HG03439 (cell line): ENCODE measurements at regions not wholly inside any gene's neighbourhood (a gene's known extent, or its start where the extent isn't known, plus 50 kb on each side); places are given as distances from the start of the nearest gene placed in this dataset.
A peak's percentile ranks its signal among the peaks of the same experiment; 100 is the strongest.
"Not testable (repeated sequence)": the region's sequence is repeated elsewhere in the genome, so short reads cannot be mapped to it uniquely, and the experiment has no call there.

Source experiments
- ATAC-seq: cut with Tn5 transposase; IDR thresholded peaks from one replicate; pipeline ENCODE4 v1.9.1; 2021; ENCODE audit warnings: mild to moderate bottlenecking, moderate library complexity; ENCODE audit not compliant: unreplicated experiment

DNA sequence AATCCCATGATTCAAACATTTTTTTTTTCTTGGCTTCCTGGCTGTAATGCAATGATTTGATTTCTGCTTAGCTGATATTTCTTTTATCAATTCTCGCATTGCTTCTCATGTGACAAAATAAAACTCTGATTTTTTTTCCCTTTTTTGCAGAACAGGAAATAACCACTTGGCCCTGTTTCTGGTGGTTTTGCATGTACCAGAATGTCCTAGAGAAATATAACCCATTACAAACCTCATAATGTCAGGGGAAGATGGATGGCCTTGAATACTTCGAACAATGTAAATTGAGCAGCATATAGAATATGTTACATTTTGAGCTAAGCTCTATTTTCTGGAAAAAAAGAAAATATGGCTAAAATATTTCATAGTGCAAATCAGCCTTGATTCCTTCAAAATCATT is 275.6 kb downstream of the RAP2B start:
- no peak for ATAC-seq

DNA sequence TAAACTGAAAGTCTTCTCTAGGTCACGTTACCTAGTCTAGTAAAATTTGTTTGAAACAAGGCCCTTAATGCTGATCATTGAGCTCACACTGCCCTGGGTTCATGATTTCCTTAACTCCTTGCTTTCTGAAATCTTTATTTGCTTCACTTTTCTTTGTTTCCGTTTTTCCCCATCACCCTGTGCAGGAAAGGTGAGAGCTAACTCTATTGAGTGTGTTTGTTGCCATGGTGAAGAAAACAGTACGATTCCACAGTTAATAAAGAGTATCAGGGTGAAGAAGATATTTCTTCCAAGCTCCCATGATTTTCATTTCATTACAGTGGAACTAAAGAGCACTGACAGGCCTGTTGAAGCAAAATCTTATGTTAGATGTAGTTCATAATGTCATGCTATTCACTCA is 276.2 kb downstream of the RAP2B start:
- no peak for ATAC-seq

GRCh38 chr3:153439780-153440179 is 277.8 kb downstream of the RAP2B start:
- no peak for ATAC-seq

DNA sequence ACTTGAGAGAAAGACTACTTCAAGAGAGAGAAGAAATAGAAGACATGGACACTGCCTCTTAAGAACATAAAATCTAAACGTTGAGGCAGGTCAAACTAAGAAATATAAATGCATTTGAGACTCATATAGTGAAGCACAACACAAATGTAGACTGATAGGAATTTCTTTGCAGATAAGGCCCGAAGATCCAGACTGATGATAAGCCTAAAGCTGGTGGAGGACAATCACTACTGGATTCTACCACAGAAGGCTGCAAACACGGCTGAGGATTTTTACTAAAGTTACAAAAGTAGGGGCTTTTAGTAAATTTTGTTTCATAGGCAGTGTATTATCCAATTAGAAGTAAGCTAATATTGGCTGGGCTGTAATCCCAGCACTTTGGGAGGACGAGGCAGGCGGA is 278.3 kb downstream of the RAP2B start:
- no peak for ATAC-seq

GRCh38 chr3:153442386-153442785 is 280.4 kb downstream of the RAP2B start:
- no peak for ATAC-seq

DNA sequence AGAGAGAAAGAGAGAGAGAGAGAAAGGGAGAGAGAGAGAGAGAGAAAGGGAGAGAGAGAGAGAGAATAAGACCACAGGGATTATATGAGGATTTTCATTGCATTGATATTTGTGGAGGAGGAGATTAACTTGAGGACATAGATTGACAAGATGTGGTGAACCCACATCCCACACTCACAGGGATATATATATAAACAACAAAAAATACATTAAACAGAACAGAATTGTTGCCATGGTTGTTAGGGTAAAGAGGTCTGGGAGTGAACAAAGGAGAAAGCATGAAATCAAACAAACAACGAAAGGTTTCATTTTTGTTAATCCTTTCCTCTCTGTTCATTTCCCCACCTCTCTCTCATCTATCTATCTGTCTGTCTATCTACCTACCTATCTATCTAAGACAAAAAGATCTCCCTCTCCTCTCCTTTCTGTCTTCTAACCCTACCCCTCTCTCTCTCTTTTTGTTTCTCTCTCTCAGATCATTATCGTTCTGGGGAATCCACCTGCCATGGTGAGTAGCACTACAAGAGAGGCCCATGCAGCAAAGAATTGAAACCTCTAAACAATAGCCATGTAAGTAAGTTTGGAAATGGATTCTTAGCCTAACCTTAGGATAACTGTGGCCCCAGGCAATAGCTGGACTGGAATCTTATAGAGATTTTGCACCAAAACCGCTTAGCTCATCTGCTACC is 280.9 kb downstream of the RAP2B start:
- ATAC-seq, result no peak

GRCh38 chr3:153443961-153444360 is 281.9 kb downstream of the RAP2B start:
- ATAC-seq, result no peak

DNA sequence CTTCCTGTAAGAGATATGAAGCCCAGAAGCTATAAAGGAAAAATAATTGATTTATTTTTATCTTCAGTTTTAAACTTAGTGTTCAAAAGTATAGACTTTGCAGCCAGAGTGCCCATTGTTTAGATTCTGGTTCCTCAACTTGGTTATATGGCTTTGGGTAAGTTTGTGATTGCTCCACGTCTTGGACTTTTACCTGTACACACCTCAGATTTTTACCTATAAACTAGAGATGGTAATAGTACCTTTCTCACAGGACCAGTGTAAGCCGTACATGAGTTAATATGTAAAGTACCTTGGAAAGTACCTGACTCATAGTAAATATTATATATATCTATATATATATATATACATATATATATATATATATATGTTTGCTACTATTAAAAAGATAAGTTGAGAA is 283.8 kb downstream of the RAP2B start:
- ATAC-seq, result no peak

DNA sequence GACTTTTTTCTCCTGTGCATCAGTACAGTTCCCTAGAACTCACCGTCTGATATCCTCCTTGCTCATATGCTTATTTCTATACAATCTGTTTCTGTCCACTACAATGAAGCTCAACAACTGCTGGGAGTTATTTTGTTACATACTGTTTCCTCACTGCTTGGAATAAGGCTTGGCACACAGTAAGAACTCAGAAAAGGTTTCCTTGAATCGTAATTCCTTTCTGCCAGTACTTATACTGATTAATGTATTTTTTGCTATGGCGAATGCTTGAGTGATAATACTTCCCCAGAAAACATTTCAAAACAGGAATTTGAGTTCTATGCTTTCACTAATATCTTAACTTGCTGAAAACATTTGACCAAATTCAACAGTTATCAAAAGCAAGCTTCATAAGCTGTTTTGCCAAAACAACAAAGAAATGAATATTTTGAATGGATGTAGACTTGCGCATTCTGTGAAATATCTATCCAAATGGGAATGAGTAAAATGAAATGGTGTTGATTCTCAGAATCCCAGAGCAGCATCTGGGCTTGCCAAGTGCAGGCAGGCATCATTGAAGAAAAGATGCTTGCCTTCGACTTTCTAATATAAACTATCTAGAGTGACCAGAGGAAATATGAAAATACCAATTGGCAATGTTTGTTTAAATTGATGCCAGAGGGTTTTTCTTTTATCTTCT is 286.3 kb downstream of the RAP2B start:
- no peak for ATAC-seq

- ATAC-seq, result no peak
These were observed 295.0 kb downstream of the RAP2B start for GRCh38 chr3:153456833-153457545.

DNA sequence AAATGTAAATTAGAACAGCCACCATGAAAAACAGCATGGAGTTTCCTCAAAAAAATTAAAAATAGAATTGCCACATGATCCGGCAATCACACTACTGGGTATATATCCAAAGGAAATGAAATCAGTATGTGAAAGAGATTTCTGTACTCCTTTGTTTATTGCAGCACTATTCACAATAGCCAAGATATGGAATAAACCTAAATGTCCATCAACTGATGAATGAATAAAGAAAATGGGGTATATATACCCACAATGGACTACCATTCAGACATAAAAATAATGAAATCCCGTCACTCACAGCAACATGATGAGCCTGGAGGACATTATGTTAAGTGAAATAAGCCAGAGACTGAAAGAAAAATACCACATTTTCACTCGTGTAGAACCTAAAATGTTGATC is 296.9 kb downstream of the RAP2B start:
- ATAC-seq, result no peak

- ATAC-seq, result no peak
These were observed 300.5 kb downstream of the RAP2B start for GRCh38 chr3:153462545-153462944.

DNA sequence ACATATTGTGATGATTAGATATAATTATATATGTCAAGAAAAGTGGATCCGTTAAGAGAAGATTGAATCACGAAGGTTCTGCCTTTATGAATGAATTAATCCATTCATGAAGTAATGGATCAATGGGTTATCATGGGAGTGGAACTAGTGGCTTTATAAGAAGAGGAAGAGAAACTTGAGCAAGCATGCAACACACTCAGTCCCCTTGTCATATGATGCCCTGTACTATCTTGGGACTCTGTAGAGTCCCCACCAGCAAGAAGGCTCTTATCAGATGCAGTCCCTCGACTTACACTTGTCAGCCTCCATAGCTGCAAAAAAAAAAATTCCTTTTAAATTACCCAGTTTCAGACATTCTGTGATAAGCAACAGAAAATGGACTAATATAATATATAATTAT is 301.9 kb downstream of the RAP2B start:
- peak; percentile 61 for ATAC-seq

- ATAC-seq, result no peak
These were observed 307.1 kb downstream of the RAP2B start for GRCh38 chr3:153469162-153469561.

DNA sequence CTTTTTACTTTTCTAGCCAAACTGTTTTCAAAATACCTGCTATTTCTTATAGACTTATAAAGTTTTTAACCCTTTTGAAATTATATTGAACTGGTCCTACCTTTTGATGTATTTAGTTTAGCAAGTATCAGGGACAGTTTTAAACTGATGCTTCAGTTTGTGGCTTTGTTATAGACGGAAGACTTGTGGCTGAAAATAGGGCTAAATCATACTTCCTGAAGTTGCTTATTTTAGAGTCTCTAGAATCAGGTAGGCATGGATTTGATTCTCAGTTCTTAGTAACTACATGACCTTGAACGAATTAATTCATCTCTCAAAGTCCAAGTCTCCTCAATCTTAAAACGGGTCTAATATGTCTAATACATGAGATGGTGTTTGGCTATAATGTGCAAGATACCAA is 322.8 kb downstream of the RAP2B start:
- ATAC-seq, result no peak

- no peak for ATAC-seq
These were observed 333.4 kb downstream of the RAP2B start for GRCh38 chr3:153495422-153495821.

DNA sequence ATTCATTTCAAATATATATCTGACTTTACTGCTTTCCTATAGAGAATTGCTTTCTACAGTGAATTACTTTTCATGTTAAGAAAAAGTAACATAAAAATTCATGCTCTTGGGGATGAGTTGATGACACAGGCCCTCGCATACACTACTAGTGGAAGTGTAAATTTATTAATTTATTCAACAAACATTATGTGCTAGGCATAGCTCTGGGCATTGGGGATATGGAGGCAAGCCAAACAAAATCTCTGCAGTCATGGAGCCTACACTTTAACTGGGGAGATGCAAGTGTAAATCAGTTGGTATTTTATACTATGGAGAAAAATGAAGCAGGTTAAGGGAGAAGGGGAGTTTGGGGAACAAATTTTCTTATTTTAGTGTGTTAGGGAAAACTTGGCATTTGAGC is 340.7 kb downstream of the RAP2B start:
- ATAC-seq, result no peak

DNA sequence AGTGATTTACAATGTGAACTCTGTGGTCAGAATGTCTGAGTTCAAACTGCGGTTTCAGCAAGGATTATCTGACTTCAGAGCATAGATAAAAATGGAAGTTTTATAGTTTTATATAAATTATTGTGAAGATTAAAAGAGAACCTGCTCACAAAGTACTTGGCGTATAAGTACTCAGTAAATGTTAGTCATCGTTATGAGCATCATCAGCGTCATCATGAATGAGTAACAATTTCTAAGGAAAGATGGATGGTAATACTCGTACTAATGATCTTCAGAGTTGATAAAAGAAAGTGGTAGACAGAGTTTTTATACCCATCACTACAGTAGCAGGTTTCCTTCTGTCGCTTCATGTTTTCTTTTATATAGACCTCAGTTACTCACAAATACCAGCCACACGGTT is 341.8 kb downstream of the RAP2B start:
- ATAC-seq, result no peak

- not testable (repeated sequence) for ATAC-seq
These were observed 344.2 kb downstream of the RAP2B start for GRCh38 chr3:153506205-153506604.

GRCh38 chr3:153506686-153507085 is 344.7 kb downstream of the RAP2B start:
- ATAC-seq, result not testable (repeated sequence)

GRCh38 chr3:153513236-153513635 is 351.2 kb downstream of the RAP2B start:
- ATAC-seq, result no peak

- no peak for ATAC-seq
These were observed 366.4 kb downstream of the RAP2B start for GRCh38 chr3:153528473-153528872.
